ENCODE measurements at regions not wholly inside any gene's neighbourhood (a gene's known extent, or its start where the extent isn't known, plus 50 kb on each side); places are given as distances from the start of the nearest gene placed in this dataset.
A peak's percentile ranks its signal among the peaks of the same experiment; 100 is the strongest.

DNA sequence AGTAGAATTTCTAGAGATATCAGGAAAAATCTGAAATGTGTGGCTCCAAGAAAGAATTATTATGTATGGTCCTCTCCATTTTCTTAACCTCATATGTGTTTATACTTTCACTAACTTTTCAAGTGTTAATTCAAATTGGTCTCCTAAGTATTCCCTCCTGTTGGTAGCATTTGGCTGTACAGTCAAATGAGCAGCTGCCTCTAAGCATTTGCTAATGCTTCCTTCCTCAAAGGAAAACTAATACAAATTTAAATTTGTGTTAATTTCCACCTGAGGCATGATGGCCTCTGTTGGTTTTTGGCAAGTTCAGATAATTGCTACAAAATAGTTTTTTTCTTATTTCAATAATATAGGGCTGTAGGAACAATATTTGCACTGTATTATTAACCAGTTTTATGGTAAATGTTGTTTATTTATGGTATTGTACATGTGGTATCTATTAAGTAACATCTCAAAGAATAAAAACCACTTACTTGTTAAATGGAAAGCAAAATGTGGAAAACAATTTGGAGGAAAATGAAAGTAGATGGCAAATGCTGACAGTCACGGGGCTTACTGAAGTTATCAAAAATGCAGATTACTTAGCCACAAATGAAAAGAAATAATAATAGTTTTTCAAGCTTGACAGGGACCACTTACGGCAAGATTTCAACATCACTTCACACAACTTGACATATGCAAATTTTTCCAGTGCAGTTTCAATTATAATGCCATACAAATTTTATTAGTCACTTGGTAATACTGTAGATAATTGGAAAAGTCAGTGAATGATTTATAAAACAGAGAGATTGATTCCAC, 299.3 kb upstream of the MEOX2 start:
- no peak for DNase-seq

DNA sequence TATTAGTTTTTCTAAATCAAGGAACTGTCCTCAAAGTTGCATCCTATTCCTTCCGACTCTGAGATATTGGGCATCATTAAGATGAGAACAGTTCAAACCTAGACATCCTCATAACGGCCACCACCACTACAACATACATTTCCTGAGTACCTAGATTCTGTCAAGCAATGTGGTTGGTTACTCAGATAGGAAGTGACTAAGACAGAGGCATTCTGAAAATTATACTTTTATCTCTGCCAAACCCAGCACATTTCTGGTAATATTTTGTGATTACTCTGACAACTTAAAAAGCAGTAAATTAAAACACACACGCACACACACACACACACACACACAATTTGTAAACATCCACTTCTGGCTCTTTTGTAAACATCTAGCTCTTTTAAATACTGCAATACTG, 291.2 kb upstream of the MEOX2 start:
- no peak for DNase-seq

DNA sequence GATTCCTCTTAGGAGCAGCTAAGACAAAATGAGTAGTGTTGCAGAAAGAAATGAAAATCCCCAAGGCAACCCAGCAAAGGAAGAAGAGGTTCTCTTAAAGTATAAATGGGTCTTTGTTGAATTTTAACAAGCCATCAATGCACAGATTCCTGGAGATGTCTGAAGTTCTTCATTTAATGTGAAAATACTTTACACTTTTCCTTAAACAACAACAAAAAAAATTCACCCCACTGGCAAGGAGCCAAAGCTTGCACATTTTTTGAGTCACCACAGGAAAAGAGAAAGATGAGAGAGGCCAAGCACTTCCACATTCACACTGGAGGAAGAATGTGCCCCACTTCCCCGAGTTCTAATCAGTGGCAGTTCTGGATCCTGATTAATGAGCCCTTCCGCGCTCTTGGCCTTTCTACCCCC, 286.4 kb upstream of the MEOX2 start:
- no peak for DNase-seq

DNA sequence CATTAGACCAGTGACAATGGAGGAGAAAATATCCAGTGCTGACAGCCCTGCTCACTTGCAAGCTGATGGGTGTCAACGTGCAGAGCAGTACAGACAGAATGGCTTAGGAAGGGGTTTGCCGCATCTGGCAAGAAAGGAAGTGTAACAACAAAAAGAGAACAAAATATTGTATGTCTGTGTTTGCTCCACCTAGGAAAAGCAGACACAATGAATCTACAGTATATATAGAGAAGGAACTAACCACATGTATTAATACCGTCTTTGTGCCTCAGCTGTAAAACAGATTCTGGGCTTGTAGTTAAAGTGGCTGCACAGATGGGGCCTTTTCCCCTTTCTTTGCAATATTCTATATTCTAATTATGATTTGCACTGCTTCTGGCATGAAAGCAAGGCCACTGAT, 281.1 kb upstream of the MEOX2 start:
- no peak for DNase-seq

DNA sequence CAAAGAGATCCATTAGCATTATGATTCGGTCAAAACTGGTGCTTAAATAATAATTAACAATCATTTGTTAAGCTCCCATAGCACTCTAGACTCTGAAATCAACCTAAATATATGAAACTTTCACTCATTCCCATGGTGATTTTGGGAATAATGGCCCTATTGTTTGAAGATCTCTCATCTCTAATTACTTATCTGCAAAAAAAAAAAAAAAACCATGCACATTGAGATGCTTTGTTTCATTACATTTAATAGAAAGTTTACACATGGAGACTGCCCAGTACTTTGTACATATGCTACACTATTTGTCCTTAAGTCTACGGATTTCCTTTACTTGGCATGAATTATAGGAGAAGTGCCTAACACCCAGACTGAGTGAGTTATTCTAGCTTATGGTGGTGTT, 280.6 kb upstream of the MEOX2 start:
- DNase-seq = no peak

DNA sequence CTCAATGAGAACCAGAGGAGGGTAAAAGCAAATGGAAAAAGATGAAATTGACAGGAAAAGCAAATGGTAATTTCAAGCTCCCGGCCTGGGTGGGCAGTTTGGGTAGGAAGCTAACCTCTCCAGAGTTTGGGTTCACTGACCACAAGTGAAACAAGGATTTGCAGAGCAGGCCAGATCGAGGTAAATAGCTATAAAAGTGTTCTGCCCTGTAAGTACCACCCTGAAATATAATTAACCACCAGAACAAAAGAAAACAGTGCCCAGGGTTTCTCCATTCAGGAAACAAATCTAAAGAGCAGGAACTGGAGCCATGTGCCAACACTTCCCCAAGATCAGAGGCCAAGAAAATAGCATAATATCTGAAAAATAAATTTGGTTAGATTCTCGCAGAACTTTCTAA, 276.7 kb upstream of the MEOX2 start:
- DNase-seq = no peak

DNA sequence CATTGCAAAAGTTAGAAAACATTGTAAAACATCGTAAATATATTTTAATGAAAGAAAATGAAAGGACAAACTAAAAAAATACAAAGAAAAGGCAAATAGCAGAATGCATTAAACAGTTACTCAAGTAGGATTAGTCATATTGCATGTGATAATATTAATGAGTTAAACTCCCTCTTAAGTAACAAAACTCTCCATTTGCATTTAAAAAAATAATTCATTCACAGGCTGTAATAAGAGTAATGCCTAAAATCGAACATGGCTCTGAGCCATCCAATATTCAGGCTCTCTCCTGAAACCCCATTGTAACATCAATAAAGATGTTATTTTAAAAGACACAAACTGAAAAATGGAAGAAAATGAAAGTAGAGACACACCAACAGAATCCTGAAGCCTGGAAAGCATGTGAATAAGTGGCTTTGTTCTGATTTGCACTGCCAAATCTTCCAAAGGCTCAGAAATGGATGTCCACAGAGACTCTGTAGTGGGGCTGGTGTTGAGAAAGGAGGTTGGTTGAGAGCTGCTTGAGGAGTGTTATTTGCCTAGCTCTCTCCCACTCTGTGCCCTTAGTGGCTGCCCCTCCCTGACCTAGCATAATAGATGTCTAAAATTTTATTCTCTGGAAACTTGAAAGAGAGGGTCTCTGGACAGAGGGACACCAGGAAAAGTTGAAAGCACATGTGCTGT, 268.3 kb upstream of the MEOX2 start:
- no peak for DNase-seq

DNA sequence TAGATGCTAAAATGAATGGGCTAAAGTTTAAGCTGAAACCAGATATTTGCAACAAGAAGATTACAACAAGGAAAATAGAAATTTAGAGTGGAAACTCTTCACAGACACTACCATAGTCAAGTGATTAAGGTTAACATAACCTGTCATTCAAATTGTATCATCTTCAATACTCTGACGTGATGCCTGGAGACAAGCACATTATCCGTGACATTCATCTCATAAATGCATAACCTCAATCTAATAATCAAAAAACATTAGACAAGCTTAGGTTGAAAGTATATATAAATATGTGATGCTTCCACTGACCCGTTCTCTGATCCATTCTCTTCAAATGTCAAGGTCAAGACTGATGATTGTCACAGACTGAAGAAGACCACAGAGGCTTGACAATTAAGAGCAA, 263.8 kb upstream of the MEOX2 start:
- no peak for DNase-seq

DNA sequence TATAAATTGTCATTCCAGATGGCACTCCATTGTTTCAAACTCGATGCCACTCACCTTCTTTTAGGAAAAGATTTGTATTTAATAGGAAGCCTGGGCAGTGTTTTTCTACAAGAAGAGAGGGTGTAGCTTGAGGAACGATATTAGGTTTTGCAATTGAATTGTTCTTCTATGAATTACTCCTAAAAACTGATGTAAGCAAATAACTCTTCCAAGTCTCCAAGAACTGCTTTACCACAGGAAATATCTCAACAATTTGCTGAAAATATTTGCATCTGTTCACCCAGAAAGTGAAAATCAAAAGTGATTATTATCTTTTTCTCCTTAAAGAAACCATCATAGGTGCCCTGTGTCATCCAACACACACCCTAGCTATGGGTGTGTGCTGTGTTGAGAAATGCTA, 261.3 kb upstream of the MEOX2 start:
- no peak for DNase-seq

DNA sequence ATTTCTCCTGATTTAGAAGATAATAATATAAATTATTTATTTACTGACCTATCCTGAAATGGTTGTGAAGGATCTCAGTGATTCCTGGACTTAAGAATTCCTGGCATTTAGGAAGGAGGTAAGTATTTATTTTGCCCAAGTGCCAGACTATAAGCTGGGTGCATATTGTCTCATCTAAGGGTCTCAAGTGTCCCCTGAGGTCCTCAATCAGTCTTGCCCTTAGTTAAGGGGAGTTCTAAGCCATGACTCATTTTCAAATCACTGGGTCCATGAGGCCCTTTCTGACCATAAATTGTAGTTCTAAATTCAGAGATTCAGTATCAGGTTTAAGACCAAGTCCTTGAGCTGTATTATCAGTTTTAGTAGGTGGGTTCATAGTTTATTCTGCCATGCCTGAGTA, 251.6 kb upstream of the MEOX2 start:
- peak; percentile 68 for DNase-seq

DNA sequence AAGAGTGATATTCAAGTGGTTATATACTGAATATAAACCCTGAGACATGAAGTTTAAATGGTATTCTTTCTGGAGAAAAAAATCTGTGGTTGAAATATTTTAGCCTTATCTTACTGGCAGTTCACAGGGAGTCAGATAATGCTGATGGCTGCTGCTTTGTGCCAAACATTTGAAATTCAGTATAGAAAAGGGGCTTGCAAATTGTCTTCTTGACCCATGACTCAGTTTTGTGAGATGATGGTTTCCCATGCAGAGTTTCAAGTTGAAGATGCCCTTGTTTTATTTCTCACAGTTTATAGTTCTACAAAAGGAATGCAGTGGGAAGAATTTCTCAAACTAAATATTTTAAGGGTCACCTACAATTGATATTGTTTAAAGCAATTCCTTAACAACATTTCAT, 251.1 kb upstream of the MEOX2 start:
- DNase-seq = no peak

DNA sequence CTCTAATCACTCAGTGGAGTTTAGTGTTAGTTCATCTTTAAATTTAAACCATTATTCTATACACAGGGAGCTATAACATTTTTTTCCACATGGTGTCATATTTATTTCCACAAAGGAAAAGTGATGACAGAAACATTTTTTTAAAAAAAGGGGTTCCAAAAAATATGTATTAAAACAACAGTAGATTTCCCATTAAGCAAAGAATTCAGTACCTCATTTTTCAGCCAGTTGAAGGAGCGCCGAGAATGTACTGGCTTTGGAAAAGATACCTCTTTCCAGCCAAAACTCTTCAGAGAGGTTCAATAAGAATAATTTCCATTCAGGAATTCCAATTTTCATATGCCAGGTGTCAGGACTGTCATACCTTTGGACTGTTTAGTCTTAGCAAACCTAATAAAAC, 250.5 kb upstream of the MEOX2 start:
- no peak for DNase-seq

DNA sequence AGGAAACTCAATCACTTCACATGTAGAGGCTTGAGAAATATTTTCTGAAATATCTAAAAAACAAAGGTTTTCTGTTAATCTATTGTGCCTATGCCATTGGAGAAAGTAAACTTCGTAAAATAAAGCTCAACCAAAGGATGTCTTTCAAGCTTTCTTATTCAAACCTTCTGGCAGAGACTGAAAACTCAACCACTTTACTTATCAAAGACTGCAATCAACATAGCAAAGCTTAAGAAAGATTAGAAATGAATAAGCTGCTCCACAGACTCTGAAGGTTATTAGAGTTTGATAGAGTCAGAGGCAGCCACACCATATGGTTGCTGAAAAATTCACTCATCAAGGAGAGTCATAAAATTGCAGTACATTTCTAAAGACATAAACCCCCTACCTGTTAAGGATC, 245.8 kb upstream of the MEOX2 start:
- DNase-seq = no peak

DNA sequence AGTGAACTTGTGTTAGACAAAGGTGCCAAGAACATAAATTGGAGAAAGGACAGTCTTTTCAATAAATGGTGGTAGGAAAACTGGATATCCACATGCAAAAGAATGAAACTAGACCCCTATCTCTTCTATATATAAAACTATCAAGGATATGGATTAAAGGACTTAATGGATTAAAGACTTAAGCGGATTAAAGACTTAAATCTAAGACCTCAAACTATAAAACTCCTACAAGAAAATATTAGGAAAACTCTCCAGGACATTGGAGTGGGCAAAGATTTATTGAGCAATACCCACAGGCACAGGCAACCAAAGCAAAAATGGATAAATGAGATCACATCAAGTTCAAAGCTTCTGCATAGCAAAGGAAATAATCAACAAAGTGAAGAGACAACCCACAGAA, 242.9 kb upstream of the MEOX2 start:
- DNase-seq = no peak

DNA sequence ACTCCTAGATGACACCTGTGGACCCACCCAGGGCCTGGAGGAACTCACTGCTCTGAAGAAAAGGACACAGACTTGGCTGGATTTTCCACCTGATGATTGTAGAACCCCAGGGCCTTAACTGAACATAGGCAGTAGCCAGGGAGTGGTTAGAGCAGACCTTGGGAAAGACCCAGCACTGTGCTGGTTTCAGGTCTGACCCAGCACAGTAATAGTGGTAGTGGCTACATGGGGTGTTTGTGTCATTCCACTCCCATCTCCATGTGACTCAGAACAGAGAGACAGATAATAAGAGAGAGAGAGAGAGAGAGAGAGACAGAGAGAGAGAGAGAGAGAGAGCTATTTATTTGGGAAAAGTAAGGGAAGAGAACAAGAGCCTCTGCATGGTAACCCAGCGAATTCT, 239.1 kb upstream of the MEOX2 start:
- DNase-seq = no peak

DNA sequence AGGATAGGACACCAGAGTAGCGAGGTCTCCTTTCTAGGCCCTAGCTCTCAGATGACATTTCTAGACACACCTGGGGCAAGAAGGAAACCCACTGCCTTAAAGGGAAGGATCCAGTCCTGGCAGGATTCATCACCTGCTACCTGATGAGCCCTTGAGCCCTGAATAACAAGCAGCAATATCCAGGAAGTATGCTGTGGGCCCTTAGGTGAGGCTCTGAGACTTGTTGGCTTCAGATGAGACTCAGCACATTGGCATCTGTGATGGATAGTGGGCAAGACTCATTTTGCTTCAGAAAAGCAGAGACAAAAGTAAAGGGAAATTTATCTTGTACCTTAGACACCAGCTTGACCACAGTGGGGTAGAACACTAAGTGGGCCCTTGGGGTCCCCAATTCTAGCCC, 238.4 kb upstream of the MEOX2 start:
- no peak for DNase-seq

DNA sequence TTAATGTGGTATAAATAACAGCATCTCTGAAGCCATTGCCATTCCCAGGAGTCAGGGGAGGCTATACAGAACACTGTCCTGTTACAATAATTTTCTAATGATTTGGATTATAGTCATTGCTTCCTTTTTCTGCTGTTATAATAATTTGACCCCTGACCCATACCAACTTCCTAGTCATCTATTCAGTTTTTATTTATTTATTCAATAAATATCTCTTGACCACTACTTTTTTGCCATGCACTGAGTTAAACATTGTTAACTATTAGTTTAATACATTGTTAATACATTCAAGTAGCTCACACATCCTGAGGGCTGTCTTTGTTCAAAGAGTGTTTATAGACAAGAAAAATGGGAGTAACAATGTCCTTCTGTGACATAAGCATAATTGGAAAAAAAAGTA, 235.5 kb upstream of the MEOX2 start:
- no peak for DNase-seq

DNA sequence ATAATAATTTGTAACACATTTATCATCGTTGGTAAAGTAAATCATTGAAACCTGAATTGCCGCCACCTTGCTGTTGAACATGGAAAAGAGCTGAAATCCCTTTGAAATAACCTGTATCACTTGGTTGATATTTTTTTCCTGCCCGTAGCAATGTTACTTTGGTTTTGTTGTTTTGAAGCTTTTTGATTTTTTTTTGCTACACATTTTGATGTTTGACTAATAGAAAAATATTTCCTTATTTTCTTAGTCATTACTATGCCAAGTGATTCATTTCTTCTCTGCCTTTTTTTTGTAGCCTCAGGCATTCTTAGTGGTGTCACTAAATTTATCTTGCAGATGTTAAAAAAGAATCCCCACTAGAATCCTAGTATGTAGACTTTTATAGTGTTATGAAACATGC, 235.1 kb upstream of the MEOX2 start:
- no peak for DNase-seq

DNA sequence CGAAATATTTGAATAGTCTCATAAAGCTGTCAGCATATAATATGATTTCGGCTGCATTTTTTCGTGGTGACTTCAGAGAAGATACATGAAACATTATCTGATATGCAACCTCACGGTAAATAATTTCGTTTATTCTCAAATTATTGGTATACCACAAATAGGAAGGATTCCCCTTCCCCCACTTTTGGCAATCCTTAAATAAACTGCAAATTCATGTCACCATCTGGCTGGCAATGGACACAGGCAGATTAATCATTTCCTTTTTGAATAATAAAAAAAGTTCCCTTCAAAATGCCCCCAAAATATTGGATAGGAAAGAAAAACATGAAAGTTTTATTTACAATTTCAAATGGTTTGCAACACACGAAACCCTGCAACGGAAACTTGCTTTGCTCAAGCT, 234.5 kb upstream of the MEOX2 start:
- no peak for DNase-seq

DNA sequence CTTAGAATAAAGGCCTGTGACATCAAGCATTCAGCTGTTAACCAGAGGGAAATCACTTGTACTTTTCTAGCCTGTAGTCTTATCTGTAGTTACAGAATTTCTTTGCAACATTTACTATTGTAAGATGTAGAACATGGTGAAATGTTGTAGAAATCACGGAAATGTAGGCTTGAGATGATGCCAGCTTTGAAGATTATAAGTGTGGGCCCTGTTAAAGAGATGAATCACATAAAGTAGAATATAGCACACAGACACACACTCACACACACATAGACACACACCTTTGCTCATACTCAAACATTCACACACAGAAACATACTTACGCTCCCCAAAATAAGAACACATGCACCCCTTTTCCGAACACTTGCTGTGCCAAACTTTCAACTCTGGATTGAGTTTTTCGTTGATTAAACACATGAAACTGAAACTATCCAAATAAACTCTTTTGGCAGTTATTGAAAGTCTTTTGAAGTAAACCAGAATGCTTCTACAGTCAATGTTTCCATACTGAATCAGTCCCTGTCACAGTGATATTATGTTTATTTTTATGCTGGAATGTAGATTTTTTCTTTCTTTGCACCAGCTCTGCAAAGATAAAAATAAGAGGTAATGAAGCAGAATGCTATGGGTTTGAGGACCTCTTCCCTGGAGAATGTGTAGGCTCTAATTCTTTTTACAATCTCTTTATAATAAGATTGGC, 230.3 kb upstream of the MEOX2 start:
- DNase-seq = no peak

DNA sequence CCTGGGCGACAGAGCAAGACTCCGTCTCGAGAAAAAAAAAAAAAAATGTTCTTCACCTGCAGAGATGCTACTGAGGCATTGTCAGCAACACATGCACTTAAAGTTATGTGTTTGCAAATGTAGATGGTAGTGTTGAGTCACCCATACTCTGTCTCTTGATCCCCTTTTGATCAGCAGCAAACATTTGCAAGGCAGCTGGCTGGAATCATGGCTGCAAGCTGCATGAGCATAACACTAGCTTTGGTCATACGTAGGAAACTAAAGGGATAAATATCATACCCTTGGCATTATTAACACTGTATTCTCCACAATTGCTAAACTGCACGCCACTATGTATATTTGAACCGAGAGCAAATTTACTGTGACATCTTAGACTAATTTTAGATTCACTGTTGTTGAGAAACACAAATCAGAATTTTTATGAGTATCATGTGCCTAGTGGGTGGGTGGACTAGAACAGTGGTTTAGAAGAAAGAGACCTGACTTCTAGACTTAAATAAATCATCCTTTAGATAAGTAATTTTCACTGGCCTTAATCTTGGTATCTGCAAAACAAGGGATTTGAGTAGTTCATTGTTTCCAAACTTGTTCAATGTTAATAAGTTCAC, 229.3 kb upstream of the MEOX2 start:
- no peak for DNase-seq

DNA sequence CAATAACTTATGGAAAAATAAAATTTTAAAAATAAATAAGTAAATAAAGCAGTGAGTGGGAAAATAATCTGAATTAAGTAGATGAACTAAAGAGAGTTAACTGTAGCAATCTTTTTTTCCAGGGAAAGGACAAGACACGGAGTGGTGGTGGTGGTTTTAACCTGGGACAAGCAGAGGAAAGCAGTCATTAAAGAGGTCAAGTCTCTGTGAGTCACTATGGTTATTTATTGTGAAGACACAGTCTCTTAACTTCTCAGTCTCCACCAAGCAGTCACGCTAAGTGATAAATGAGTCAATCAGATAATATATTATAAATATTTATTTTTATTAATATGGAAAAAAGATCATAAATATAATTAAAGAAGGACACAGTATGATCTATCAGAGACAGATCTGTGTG, 228.1 kb upstream of the MEOX2 start:
- no peak for DNase-seq

DNA sequence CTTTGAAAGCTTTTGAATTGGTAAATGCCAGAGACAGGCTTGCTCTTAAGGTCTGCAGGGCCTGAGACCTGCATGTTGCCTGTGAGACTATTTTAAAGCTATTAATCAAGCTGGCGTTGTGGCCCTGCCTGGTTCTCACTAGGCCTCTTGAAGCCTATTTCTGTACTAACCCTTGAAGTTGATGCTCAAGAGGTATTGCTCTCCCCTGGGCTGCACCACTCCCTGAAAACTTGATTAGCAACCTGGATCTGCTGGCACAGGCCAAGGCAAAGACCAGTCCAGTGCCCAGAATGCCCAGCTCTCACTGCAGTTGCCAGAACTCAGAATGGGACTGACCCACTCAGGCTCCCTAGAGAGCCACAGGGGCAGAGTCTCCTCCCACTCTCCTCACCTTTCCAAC, 220.0 kb upstream of the MEOX2 start:
- DNase-seq = no peak
